Endodermal cell (in vitro differentiated cells): ENCODE measurements at regions not wholly inside any gene's neighbourhood (a gene's known extent, or its start where the extent isn't known, plus 50 kb on each side); places are given as distances from the start of the nearest gene placed in this dataset.

Experiments
- DNase-seq: peaks from one replicate; pipeline ENCODE4 v3.0.0-alpha.2; 2017
- H3K27ac ChIP-seq: 2 replicates; pipeline ENCODE4 v1.5.1; 2013; ENCODE audit warnings: mild to moderate bottlenecking, low read depth, low read length, moderate library complexity
- H3K27me3 ChIP-seq: 2 replicates; pipeline ENCODE4 v1.6.1; 2013; ENCODE audit warnings: mild to moderate bottlenecking, low read length, moderate library complexity; ENCODE audit not compliant: insufficient read depth, control insufficient read depth, poor library complexity, severe bottlenecking
- H3K36me3 ChIP-seq: 2 replicates; pipeline ENCODE4 v1.7.0; 2013; ENCODE audit warnings: mild to moderate bottlenecking, low read length, moderate library complexity; ENCODE audit not compliant: control insufficient read depth, insufficient read depth
- H3K4me1 ChIP-seq: one replicate; pipeline ENCODE4 v1.7.0; 2013; ENCODE audit warnings: low read length; ENCODE audit not compliant: control insufficient read depth, insufficient read depth
- H3K4me3 ChIP-seq: 2 replicates; pipeline ENCODE4 v1.5.1; 2013; ENCODE audit warnings: mild to moderate bottlenecking, low read length, moderate library complexity
- H3K9ac ChIP-seq: 2 replicates; pipeline ENCODE4 v1.6.1; 2013; ENCODE audit warnings: mild to moderate bottlenecking, low read length, moderate library complexity; ENCODE audit not compliant: poor library complexity, severe bottlenecking; ENCODE audit errors: extremely low read depth
- H3K9me3 ChIP-seq: 2 replicates; pipeline ENCODE4 v1.6.1; 2013; ENCODE audit warnings: mild to moderate bottlenecking, low read length, moderate library complexity; ENCODE audit not compliant: control insufficient read depth
- H3K27ac Mint-ChIP-seq: 2 replicates; pipeline ENCODE4 v1.8.0; 2020; ENCODE audit warnings: mixed read lengths
- H3K27me3 Mint-ChIP-seq: 2 replicates; pipeline ENCODE4 v1.8.0; 2021; ENCODE audit warnings: mild to moderate bottlenecking, mixed read lengths; ENCODE audit not compliant: insufficient read depth
- H3K36me3 Mint-ChIP-seq: 2 replicates; pipeline ENCODE4 v1.8.0; 2020; ENCODE audit warnings: low read depth, mixed read lengths
- H3K4me1 Mint-ChIP-seq: 2 replicates; pipeline ENCODE4 v1.8.0; 2020; ENCODE audit warnings: mixed read lengths
- H3K4me3 Mint-ChIP-seq: 2 replicates; pipeline ENCODE4 v1.8.0; 2020; ENCODE audit warnings: mild to moderate bottlenecking, moderate library complexity, mixed read lengths
- H3K9me3 Mint-ChIP-seq: 2 replicates; pipeline ENCODE4 v1.8.0; 2020; ENCODE audit warnings: mild to moderate bottlenecking, mixed read lengths
- CTCF ChIP-seq: fragments of 200-600 bp; sonication (generic); conservative IDR thresholded peaks from 2 replicates; pipeline ENCODE4 v1.5.0; 2021; ENCODE audit warnings: antibody characterized with exemption, mild to moderate bottlenecking
- WGBS, 2 experiments: methylation state at CpG; one replicate each; pipeline versions ENCODE4 v1.1.5 to v1.1.7; 2013; ENCODE audit warnings: missing lambda C conversion rate in 2 of 2, mixed read lengths in 1 of 2; ENCODE audit not compliant: insufficient coverage in 1 of 2, insufficient read length in 1 of 2; 5-methylcytosine and 5-hydroxymethylcytosine counted together

- TF ChIP-seq CTCF: no peak
- no peaks in the 10 kb centered on the region for H3K36me3 Mint-ChIP-seq
- Histone ChIP-seq H3K9ac (no peak overlapping the region), H3K27me3 (peaks cover 15% of the 10 kb centered on the region), H3K4me3 (no peak overlapping the region), H3K36me3 (no peaks in the 10 kb centered on the region), H3K9me3 (no peaks in the 10 kb centered on the region), H3K4me1 (no peaks in the 10 kb centered on the region), H3K27ac (no peak overlapping the region)
- no peaks in the 10 kb centered on the region for H3K9me3 Mint-ChIP-seq
- DNase-seq: no peak
- no peak overlapping the region for H3K27ac Mint-ChIP-seq
- WGBS, 2 experiments: 83 to 90% methylated on average over 2 to 3 of the region's 3 CpGs
- H3K27me3 Mint-ChIP-seq: peaks cover 71% of the 10 kb centered on the region
- no peaks in the 10 kb centered on the region for H3K4me1 Mint-ChIP-seq
- no peak overlapping the region for H3K4me3 Mint-ChIP-seq
These were observed 61.6 kb upstream of the RPS23 start for GRCh38 chr5:82339792-82340191.

GRCh38 chr5:82338771-82339373 is 60.7 kb upstream of the RPS23 start:
- Mint-ChIP-seq H3K9me3 (no peaks in the 10 kb centered on the region), H3K36me3 (no peaks in the 10 kb centered on the region), H3K27ac (no peak overlapping the region), H3K4me1 (no peaks in the 10 kb centered on the region), H3K4me3 (no peak overlapping the region), H3K27me3 (peaks cover 72% of the 10 kb centered on the region)
- no peaks in the 10 kb centered on the region for H3K36me3 ChIP-seq
- no peak overlapping the region for H3K9ac ChIP-seq
- 86 to 93% methylated on average over 3 to 5 of the region's 5 CpGs for WGBS, 2 experiments
- H3K4me3 ChIP-seq: no peak overlapping the region
- TF ChIP-seq CTCF: no peak
- H3K4me1 ChIP-seq: no peaks in the 10 kb centered on the region
- peaks cover 15% of the 10 kb centered on the region for H3K27me3 ChIP-seq
- DNase-seq: no peak
- no peak overlapping the region for H3K27ac ChIP-seq
- no peaks in the 10 kb centered on the region for H3K9me3 ChIP-seq

GRCh38 chr5:82336959-82337351 is 58.8 kb upstream of the RPS23 start:
- H3K4me1 Mint-ChIP-seq: no peaks in the 10 kb centered on the region
- H3K9me3 Mint-ChIP-seq: no peaks in the 10 kb centered on the region
- no peak for DNase-seq
- TF ChIP-seq CTCF: no peak
- Histone ChIP-seq H3K27me3 (peaks cover 15% of the 10 kb centered on the region), H3K27ac (no peak overlapping the region), H3K4me1 (no peaks in the 10 kb centered on the region), H3K9me3 (no peaks in the 10 kb centered on the region), H3K9ac (no peak overlapping the region), H3K4me3 (no peak overlapping the region), H3K36me3 (no peaks in the 10 kb centered on the region)
- 89 to 100% methylated on average over 1 of the region's 1 CpG for WGBS, 2 experiments
- no peak overlapping the region for H3K27ac Mint-ChIP-seq
- peaks cover 78% of the 10 kb centered on the region for H3K27me3 Mint-ChIP-seq
- H3K36me3 Mint-ChIP-seq: no peaks in the 10 kb centered on the region
- H3K4me3 Mint-ChIP-seq: no peak overlapping the region
